ENCODE measurements at regions not wholly inside any gene's neighbourhood (a gene's known extent, or its start where the extent isn't known, plus 50 kb on each side); places are given as distances from the start of the nearest gene placed in this dataset.

- Histone ChIP-seq H3K36me3 (ENCODE audit: low read length) (no peaks in the 10 kb centered on the region), H3K9me2 (replicated peaks; ENCODE audit: insufficient read depth, low read length) (no peaks in the 10 kb centered on the region), H3K9ac (ENCODE audit: low read length) (no peak overlapping the region), H3K4me2 (ENCODE audit: low read depth, low read length, poor library complexity, severe bottlenecking) (no peak overlapping the region), H3K4me3 (ENCODE audit: insufficient read depth, low read length, poor library complexity, severe bottlenecking) (no peak overlapping the region), H2AFZ (ENCODE audit: low read depth, low read length, severe bottlenecking) (no peak overlapping the region), H4K20me1 (ENCODE audit: low read depth, low read length) (no peaks in the 10 kb centered on the region), H3K9me3 (ENCODE audit: insufficient read depth, low read length) (no peaks in the 10 kb centered on the region), H3K27me3 (ENCODE audit: low read length) (no peaks in the 10 kb centered on the region), H3F3A (ENCODE audit: insufficient read depth) (no peaks in the 10 kb centered on the region), H3K27ac (ENCODE audit: low read depth, low read length) (no peak overlapping the region), H3K79me2 (ENCODE audit: insufficient read depth, low read length) (no peaks in the 10 kb centered on the region)
- TF ChIP-seq CTCF (IDR thresholded peaks at IDR 0.05; ENCODE audit: insufficient read depth, low read length, poor library complexity, severe bottlenecking) (no peak), EZH2phosphoT487 (conservative IDR thresholded peaks at IDR 0.05; ENCODE audit: low read length) (no peak)
Measured at GRCh38 chr17:77273397-77274085, 132.8 kb downstream of the SEC14L1 start.

- no peaks in the 10 kb centered on the region for H4K20me1 ChIP-seq (ENCODE audit: low read depth, low read length)
- no peak overlapping the region for H3K4me2 ChIP-seq (ENCODE audit: low read depth, low read length, poor library complexity, severe bottlenecking)
- H3K9me2 ChIP-seq (replicated peaks; ENCODE audit: insufficient read depth, low read length) = no peaks in the 10 kb centered on the region
- no peaks in the 10 kb centered on the region for H3F3A ChIP-seq (ENCODE audit: insufficient read depth)
- no peaks in the 10 kb centered on the region for H3K79me2 ChIP-seq (ENCODE audit: insufficient read depth, low read length)
- no peak for TF ChIP-seq EZH2phosphoT487 (conservative IDR thresholded peaks at IDR 0.05; ENCODE audit: low read length)
- no peak for TF ChIP-seq CTCF (IDR thresholded peaks at IDR 0.05; ENCODE audit: insufficient read depth, low read length, poor library complexity, severe bottlenecking)
- no peak overlapping the region for H3K27ac ChIP-seq (ENCODE audit: low read depth, low read length)
- no peaks in the 10 kb centered on the region for H3K9me3 ChIP-seq (ENCODE audit: insufficient read depth, low read length)
- no peaks in the 10 kb centered on the region for H3K27me3 ChIP-seq (ENCODE audit: low read length)
- H3K4me3 ChIP-seq (ENCODE audit: insufficient read depth, low read length, poor library complexity, severe bottlenecking) = no peak overlapping the region
- no peak overlapping the region for H2AFZ ChIP-seq (ENCODE audit: low read depth, low read length, severe bottlenecking)
- no peak overlapping the region for H3K9ac ChIP-seq (ENCODE audit: low read length)
- H3K36me3 ChIP-seq (ENCODE audit: low read length) = no peaks in the 10 kb centered on the region
Measured at GRCh38 chr17:77274096-77274845, 133.5 kb downstream of the SEC14L1 start.

- H3K9me3 ChIP-seq (ENCODE audit: insufficient read depth, low read length) = no peaks in the 10 kb centered on the region
- TF ChIP-seq CTCF (IDR thresholded peaks at IDR 0.05; ENCODE audit: insufficient read depth, low read length, poor library complexity, severe bottlenecking) = no peak
- TF ChIP-seq EZH2phosphoT487 (conservative IDR thresholded peaks at IDR 0.05; ENCODE audit: low read length) = no peak
- no peaks in the 10 kb centered on the region for H3K36me3 ChIP-seq (ENCODE audit: low read length)
- H3K4me3 ChIP-seq (ENCODE audit: insufficient read depth, low read length, poor library complexity, severe bottlenecking) = no peak overlapping the region
- H3K27ac ChIP-seq (ENCODE audit: low read depth, low read length) = no peak overlapping the region
- H3K9me2 ChIP-seq (replicated peaks; ENCODE audit: insufficient read depth, low read length) = no peaks in the 10 kb centered on the region
- no peaks in the 10 kb centered on the region for H4K20me1 ChIP-seq (ENCODE audit: low read depth, low read length)
- no peak overlapping the region for H2AFZ ChIP-seq (ENCODE audit: low read depth, low read length, severe bottlenecking)
- no peak overlapping the region for H3K9ac ChIP-seq (ENCODE audit: low read length)
- no peaks in the 10 kb centered on the region for H3K79me2 ChIP-seq (ENCODE audit: insufficient read depth, low read length)
- peaks cover 2% of the 10 kb centered on the region; the same call in 1 of the 2 replicates for H3K27me3 ChIP-seq (ENCODE audit: low read length)
- H3K4me2 ChIP-seq (ENCODE audit: low read depth, low read length, poor library complexity, severe bottlenecking) = no peak overlapping the region
- H3F3A ChIP-seq (ENCODE audit: insufficient read depth) = no peaks in the 10 kb centered on the region
Measured at GRCh38 chr17:77279448-77280303, 138.9 kb downstream of the SEC14L1 start.
